ENCODE measurements at regions not wholly inside any gene's neighbourhood (a gene's known extent, or its start where the extent isn't known, plus 50 kb on each side); places are given as distances from the start of the nearest gene placed in this dataset.

DNA sequence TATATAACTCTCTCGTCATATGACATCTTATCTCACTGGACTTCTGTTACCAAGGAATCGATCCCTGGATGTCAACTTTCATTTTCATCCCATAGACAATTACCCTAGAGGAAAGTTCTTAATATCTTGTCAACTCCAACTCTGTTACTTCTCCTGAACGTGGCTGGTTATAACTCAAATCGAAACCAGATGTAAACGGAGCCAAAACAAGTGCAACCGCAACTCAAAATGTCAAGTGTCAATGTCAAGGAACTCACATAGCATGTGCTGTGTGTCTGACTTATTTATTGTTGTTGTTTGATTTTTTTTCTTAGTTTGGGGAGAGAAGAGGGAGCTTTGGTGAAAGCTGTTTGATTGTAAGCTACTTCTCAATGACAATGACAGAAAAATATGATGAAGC, 108.6 kb downstream of the VIP start:
- DNase-seq: no peak
- Histone ChIP-seq H3K36me3 (no peaks in the 10 kb centered on the region), H3K4me1 (no peaks in the 10 kb centered on the region), H3K9me3 (no peaks in the 10 kb centered on the region), H3K4me3 (no peak overlapping the region), H3K27me3 (no peaks in the 10 kb centered on the region), H3K27ac (no peak overlapping the region)
- no peak for TF ChIP-seq POLR2A (IDR thresholded peaks at IDR 0.05)
- TF ChIP-seq, protein P1, sequence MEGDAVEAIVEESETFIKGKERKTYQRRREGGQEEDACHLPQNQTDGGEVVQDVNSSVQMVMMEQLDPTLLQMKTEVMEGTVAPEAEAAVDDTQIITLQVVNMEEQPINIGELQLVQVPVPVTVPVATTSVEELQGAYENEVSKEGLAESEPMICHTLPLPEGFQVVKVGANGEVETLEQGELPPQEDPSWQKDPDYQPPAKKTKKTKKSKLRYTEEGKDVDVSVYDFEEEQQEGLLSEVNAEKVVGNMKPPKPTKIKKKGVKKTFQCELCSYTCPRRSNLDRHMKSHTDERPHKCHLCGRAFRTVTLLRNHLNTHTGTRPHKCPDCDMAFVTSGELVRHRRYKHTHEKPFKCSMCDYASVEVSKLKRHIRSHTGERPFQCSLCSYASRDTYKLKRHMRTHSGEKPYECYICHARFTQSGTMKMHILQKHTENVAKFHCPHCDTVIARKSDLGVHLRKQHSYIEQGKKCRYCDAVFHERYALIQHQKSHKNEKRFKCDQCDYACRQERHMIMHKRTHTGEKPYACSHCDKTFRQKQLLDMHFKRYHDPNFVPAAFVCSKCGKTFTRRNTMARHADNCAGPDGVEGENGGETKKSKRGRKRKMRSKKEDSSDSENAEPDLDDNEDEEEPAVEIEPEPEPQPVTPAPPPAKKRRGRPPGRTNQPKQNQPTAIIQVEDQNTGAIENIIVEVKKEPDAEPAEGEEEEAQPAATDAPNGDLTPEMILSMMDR (IDR thresholded peaks at IDR 0.05): no peak
- ATAC-seq: no peak
- intact Hi-C loops (cut with DNase I): no loop called here
- WGBS, 4 donors: 54 to 67% (median 65%) methylated on average over 6 of the region's 6 CpGs

DNA sequence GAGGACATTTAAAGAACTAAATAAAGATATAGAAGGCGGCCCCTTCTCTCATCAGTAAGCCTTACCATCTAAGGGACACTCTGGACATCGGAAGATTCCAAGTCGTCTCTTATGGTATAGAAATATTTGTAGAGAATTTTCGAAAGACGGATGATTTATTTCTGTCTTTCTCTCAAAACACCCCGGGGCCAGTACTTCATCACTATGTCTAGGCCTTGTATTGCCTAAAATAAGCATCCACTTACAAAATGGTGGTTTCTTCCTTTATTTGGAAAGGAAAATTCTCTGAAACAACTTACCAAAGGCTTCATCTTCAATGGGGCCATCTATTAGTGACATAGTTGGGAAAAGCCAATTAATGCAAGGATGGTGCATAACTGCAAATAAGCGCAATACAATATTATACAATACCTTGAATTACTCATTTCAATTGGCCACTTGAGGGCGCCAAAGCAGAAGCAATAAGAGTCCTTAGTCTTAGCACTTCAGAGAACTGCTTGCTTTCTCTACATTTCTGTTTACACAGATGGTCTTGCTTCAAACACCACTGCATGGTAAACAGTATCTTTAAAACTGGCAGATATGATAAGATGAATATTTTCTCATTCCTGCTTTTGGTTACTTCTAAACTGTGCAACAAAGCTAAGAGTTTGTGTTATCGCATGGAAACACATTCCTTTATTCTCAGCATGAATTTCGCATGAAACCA, 113.2 kb downstream of the VIP start:
- H3K36me3 ChIP-seq: no peaks in the 10 kb centered on the region
- H3K27ac ChIP-seq: no peak overlapping the region
- H3K9me3 ChIP-seq: no peaks in the 10 kb centered on the region
- no peaks in the 10 kb centered on the region for H3K27me3 ChIP-seq
- intact Hi-C loops (cut with DNase I): loop anchor here (1.0 to 10.0 kb wide), 10 partner anchors 35 to 309 kb away; no protein-coding TSS in a partner anchor
- H3K4me3 ChIP-seq: no peak overlapping the region
- DNase-seq (peak in 4 of 5 donors; percentile 35 to 66 (median 62)), ATAC-seq (peak in 3 of 4 donors; percentile 69 to 87 (median 79))
- no peak for TF ChIP-seq POLR2A (IDR thresholded peaks at IDR 0.05)
- TF ChIP-seq, protein P1 (IDR thresholded peaks at IDR 0.05): peak; percentile 56 to 81 (median 68)
- WGBS, 4 donors: 58 to 64% (median 60%) methylated on average over 10 of the region's 10 CpGs
- no peaks in the 10 kb centered on the region for H3K4me1 ChIP-seq

DNA sequence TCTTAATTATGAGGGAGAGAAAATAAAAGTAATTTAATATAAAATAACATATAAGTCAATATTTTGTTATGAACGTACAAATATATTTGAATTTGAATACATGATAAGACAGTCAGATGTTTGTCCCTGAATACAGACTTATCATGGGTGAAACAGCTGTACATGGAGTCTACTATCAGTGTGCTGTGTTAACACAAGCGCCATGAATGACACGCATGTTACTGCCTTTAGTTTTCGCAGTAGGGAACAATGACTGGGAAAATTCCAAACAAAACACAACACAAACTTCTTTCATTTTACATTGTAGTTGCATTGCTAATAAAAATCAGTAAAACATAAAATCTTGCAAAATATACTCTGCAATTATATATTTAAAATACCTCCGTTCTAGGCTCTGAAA, 108.6 kb downstream of the FBXO5 start:
- intact Hi-C loops (cut with DNase I): no loop called here
- ATAC-seq (no peak), DNase-seq (no peak)
- Histone ChIP-seq H3K9me3 (no peaks in the 10 kb centered on the region), H3K27me3 (peaks cover 0 to 3% (median 0%) of the 10 kb centered on the region in 9 donors), H3K4me1 (no peaks in the 10 kb centered on the region), H3K27ac (no peak overlapping the region), H3K4me3 (no peak overlapping the region), H3K36me3 (no peaks in the 10 kb centered on the region)
- TF ChIP-seq, protein P1 (IDR thresholded peaks at IDR 0.05): no peak
- no peak for TF ChIP-seq POLR2A (IDR thresholded peaks at IDR 0.05)
- WGBS, 4 donors: 76 to 87% (median 81%) methylated on average over 5 of the region's 5 CpGs

DNA sequence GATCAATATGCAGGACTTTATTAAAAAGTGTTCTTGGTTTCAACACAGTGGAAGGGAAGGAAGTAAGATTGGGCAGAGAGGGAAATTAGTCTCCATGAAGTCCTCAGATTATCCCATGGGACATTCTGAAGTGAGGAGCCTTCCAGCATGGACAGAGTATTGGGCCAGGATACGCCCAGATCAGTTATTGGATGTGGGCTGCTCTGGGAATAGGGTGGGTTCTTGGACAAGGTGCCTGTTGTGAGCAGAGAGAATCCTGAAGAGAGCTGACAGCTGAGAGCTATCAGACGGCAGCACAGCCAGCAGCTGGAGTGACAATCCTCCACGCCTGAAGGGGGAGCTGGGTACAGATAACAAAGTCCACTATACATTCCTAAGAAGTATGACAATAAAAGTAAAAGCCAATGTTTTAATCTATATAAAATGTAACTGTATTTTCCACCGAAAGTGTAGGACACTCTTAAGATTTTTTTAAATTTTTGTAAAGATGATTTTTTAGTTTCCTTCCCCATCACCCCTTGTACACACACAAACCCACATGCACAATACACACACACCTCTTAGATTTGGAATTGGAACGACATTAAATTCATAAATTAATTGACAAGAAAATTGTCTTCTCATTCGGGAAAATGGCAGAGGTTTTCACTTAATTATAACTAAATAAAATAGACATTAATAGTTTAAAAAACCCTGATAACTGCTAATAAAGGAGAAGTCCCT, 107.8 kb downstream of the FBXO5 start:
- Histone ChIP-seq H3K4me1 (no peaks in the 10 kb centered on the region), H3K27ac (no peak overlapping the region), H3K4me3 (no peak overlapping the region), H3K27me3 (no peaks in the 10 kb centered on the region), H3K9me3 (peaks cover 0 to 6% (median 0%) of the 10 kb centered on the region in 12 donors), H3K36me3 (no peaks in the 10 kb centered on the region)
- WGBS, 4 donors: 45 to 54% (median 50%) methylated on average over 6 of the region's 6 CpGs
- DNase-seq (no peak), ATAC-seq (no peak)
- intact Hi-C loops (cut with DNase I): no loop called here
- TF ChIP-seq, protein P1 (IDR thresholded peaks at IDR 0.05): no peak
- TF ChIP-seq POLR2A (IDR thresholded peaks at IDR 0.05): no peak

Data from heart left ventricle (tissue), 16 donors.